ENCODE measurements at regions not wholly inside any gene's neighbourhood (a gene's known extent, or its start where the extent isn't known, plus 50 kb on each side); places are given as distances from the start of the nearest gene placed in this dataset.

DNA sequence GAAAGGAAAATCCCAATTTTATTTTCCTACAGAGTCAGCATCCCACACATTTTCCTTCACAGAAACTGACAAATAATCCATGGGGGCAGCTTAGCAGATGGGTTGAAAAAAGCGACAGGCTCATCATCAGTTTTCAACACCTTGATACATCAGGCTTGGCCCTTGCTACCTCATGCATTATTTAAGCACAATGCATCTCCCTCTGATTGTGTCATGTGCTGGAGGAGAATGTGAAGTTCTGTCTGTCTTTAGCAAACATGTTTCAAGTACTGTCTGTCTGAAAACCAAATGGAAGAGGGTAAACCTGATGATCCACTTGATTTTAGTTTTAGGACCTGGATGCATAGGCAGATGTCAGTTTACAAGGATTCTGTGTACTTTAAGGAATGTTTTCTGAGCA, 128.6 kb upstream of the ADAMTS9 start:
- intact Hi-C loops (cut with DNase I) = no loop called here
- DNase-seq = no peak
- no peak overlapping the region for H3K27ac ChIP-seq
- H3K4me3 ChIP-seq = no peak overlapping the region
- no peaks in the 10 kb centered on the region for H3K36me3 ChIP-seq
- no peaks in the 10 kb centered on the region for H3K27me3 ChIP-seq
- no peaks in the 10 kb centered on the region for H3K9me3 ChIP-seq
- WGBS, 3 donors = 94 to 99% (median 97%) methylated on average over 1 of the region's 1 CpG
- H3K4me1 ChIP-seq (ENCODE audit: insufficient read depth) = peaks cover 4% of the 10 kb centered on the region
- TF ChIP-seq POLR2A (IDR thresholded peaks at IDR 0.05) (no peak), EP300 (IDR thresholded peaks at IDR 0.05) (no peak)
- TF ChIP-seq, protein P1, sequence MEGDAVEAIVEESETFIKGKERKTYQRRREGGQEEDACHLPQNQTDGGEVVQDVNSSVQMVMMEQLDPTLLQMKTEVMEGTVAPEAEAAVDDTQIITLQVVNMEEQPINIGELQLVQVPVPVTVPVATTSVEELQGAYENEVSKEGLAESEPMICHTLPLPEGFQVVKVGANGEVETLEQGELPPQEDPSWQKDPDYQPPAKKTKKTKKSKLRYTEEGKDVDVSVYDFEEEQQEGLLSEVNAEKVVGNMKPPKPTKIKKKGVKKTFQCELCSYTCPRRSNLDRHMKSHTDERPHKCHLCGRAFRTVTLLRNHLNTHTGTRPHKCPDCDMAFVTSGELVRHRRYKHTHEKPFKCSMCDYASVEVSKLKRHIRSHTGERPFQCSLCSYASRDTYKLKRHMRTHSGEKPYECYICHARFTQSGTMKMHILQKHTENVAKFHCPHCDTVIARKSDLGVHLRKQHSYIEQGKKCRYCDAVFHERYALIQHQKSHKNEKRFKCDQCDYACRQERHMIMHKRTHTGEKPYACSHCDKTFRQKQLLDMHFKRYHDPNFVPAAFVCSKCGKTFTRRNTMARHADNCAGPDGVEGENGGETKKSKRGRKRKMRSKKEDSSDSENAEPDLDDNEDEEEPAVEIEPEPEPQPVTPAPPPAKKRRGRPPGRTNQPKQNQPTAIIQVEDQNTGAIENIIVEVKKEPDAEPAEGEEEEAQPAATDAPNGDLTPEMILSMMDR (IDR thresholded peaks at IDR 0.05) = no peak

DNA sequence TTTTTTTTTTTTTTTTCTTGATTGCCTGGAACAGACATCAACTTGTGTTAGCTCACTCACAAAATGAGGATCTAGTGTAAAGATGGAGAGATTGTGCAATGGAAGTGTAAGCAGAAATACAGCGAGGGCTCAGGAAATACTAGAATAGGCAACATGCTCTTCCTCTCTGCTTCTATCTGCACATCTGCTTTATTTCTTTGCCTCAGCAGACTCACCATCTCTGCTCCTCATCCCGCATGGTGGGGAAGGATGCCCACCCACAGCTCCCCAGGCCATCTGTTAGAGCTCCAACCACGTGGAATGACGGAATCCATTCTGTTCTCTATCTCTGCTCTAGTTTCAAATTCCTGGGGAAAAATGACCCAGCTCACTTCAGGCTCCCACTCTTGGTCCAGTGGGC, 128.0 kb upstream of the ADAMTS9 start:
- H3K27me3 ChIP-seq = no peaks in the 10 kb centered on the region
- WGBS, 3 donors = 54 to 57% (median 54%) methylated on average over 4 of the region's 4 CpGs
- no peaks in the 10 kb centered on the region for H3K9me3 ChIP-seq
- TF ChIP-seq EP300 (IDR thresholded peaks at IDR 0.05) (no peak), POLR2A (IDR thresholded peaks at IDR 0.05) (no peak)
- TF ChIP-seq, protein P1 (IDR thresholded peaks at IDR 0.05) = no peak
- H3K36me3 ChIP-seq = no peaks in the 10 kb centered on the region
- intact Hi-C loops (cut with DNase I) = no loop called here
- H3K4me1 ChIP-seq (ENCODE audit: insufficient read depth) = peaks cover 4% of the 10 kb centered on the region
- no peak overlapping the region for H3K4me3 ChIP-seq
- DNase-seq = no peak
- no peak overlapping the region for H3K27ac ChIP-seq

DNA sequence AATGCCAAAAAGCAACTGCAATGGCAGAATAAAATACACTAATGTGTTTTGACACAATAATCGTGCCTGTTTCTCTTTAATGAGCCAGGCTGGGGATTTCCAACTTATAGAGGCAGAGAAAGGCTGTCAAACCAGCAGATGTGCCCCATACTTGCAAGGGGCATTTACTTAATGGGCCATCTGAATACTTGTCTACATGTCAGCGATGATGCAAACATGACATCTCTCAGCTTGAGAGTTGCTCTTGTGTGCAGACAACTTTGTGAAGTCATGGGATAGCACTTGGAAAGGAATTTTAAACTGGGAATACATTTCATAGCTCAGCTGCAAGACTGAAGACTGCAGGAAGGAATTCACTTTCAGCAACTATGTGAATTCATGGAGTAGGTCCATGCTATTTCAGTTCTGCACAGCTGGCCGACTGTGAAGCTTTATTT, 127.4 kb upstream of the ADAMTS9 start:
- intact Hi-C loops (cut with DNase I) = no loop called here
- H3K36me3 ChIP-seq = no peaks in the 10 kb centered on the region
- no peak for DNase-seq
- TF ChIP-seq, protein P1 (IDR thresholded peaks at IDR 0.05) = no peak
- no peak for TF ChIP-seq EP300 (IDR thresholded peaks at IDR 0.05)
- no peak for TF ChIP-seq POLR2A (IDR thresholded peaks at IDR 0.05)
- H3K27me3 ChIP-seq = no peaks in the 10 kb centered on the region
- H3K4me1 ChIP-seq (ENCODE audit: insufficient read depth) = peaks cover 4% of the 10 kb centered on the region
- H3K9me3 ChIP-seq = no peaks in the 10 kb centered on the region
- no peak overlapping the region for H3K4me3 ChIP-seq
- WGBS, 3 donors = 28 to 34% (median 31%) methylated on average over 3 of the region's 3 CpGs
- no peak overlapping the region for H3K27ac ChIP-seq

DNA sequence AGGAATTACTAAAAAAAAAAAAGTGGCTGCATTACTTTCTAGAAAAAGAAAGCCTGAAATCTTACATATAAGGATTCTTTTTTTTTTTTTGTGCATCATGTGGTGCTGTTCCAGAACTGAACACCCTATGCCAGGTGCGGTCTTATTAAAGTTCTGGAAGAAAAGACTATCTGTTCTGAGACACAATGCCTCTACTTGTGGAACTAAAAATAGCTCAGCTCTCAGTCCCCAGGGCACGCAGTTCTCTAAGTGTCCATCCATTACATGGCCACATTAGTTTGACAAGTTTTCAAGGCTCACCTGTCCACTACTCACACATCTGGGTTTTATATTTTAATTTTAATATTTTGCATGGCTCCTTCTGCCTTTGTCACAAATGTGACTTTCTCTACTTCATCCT, 126.6 kb upstream of the ADAMTS9 start:
- H3K27ac ChIP-seq = no peak overlapping the region
- intact Hi-C loops (cut with DNase I) = no loop called here
- TF ChIP-seq POLR2A (IDR thresholded peaks at IDR 0.05) (no peak), EP300 (IDR thresholded peaks at IDR 0.05) (no peak)
- TF ChIP-seq, protein P1 (IDR thresholded peaks at IDR 0.05) = no peak
- H3K9me3 ChIP-seq = no peaks in the 10 kb centered on the region
- no peak overlapping the region for H3K4me3 ChIP-seq
- 75 to 83% (median 82%) methylated on average over 2 of the region's 2 CpGs for WGBS, 3 donors
- H3K36me3 ChIP-seq = no peaks in the 10 kb centered on the region
- no peaks in the 10 kb centered on the region for H3K27me3 ChIP-seq
- DNase-seq = no peak
- peaks cover 4% of the 10 kb centered on the region for H3K4me1 ChIP-seq (ENCODE audit: insufficient read depth)

DNA sequence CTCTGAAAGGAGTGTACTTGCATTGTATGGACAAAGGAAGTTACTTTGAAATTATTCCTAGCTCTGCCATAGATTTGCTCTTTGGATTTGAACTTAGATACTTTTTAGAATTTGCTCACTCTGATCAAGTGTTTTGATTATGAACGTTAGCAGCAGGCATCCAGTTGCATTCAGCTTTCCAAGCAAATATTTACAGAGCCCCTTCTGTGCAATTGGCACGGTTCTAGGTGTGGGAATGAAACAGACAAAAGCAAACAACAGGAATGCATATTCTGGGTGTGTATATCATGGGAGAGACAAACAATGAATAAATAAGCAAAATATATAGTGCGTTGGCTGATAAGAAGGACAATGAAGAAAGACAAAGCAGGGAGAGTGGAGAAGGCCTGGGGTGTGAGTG, 125.5 kb upstream of the ADAMTS9 start:
- no peak for DNase-seq
- Histone ChIP-seq H3K27ac (no peak overlapping the region), H3K27me3 (no peaks in the 10 kb centered on the region), H3K9me3 (no peaks in the 10 kb centered on the region), H3K4me1 (ENCODE audit: insufficient read depth) (peaks cover 7% of the 10 kb centered on the region), H3K4me3 (no peak overlapping the region), H3K36me3 (no peaks in the 10 kb centered on the region)
- 40 to 54% (median 49%) methylated on average over 3 of the region's 3 CpGs for WGBS, 3 donors
- no peak for TF ChIP-seq EP300 (IDR thresholded peaks at IDR 0.05)
- intact Hi-C loops (cut with DNase I) = no loop called here

Data from ovary (tissue), 7 donors.